PC-3 (cell line): ENCODE measurements at regions not wholly inside any gene's neighbourhood (a gene's known extent, or its start where the extent isn't known, plus 50 kb on each side); places are given as distances from the start of the nearest gene placed in this dataset.

Source experiments
- ATAC-seq: fragments of 200-7000 bp; cut with Tn5 transposase; 2 replicates; pipeline ENCODE4 v1.9.1; 2020; ENCODE audit warnings: mild to moderate bottlenecking, moderate library complexity
- BruUV-seq: library from RNA; stranded (reverse); fragments of 400-500 nt; replicated peaks from 2 replicates; lab custom pipeline; 2021; lab: Mats Ljungman, UMichigan
- CTCF ChIA-PET: fragments of 300-600 bp; sonication (Branson Sonifier 250); formaldehyde crosslinking; loops from one replicate; lab custom pipeline; 2022; ENCODE audit warnings: antibody characterized with exemption; lab: Charles Lee
- POLR2A ChIA-PET: fragments of 300-600 bp; sonication (Branson Sonifier 250); formaldehyde crosslinking; loops from one replicate; lab custom pipeline; 2022; ENCODE audit warnings: antibody characterized with exemption; ENCODE audit not compliant: unreplicated experiment; lab: Charles Lee
- DNase-seq: peaks from one replicate; pipeline ENCODE4 v3.0.0-alpha.2; 2015
- H2AFZ ChIP-seq: fragments of 300-600 bp; sonication (generic); 2 replicates; pipeline ENCODE4 v1.6.0; 2016; ENCODE audit warnings: antibody characterized with exemption, low read length
- H3F3A ChIP-seq: fragments of 300-600 bp; sonication (generic); one replicate; pipeline ENCODE4 v1.6.0; 2017; ENCODE audit warnings: antibody characterized with exemption, low read length, control low read depth, mild to moderate bottlenecking; ENCODE audit not compliant: unreplicated experiment
- H3K27ac ChIP-seq: fragments of 300-600 bp; sonication (generic); 2 replicates; pipeline ENCODE4 v1.5.1; 2016; ENCODE audit warnings: mild to moderate bottlenecking, low read length
- H3K27me3 ChIP-seq: fragments of 300-600 bp; sonication (generic); 2 replicates; pipeline ENCODE4 v1.6.1; 2016; ENCODE audit warnings: low read length, mixed read lengths
- H3K36me3 ChIP-seq: fragments of 300-600 bp; sonication (generic); 2 replicates; pipeline ENCODE4 v1.6.1; 2016; ENCODE audit warnings: low read depth, mixed run types, low read length, mixed read lengths
- H3K4me1 ChIP-seq: fragments of 300-600 bp; sonication (generic); 2 replicates; pipeline ENCODE4 v1.5.1; 2016; ENCODE audit warnings: low read length; ENCODE audit not compliant: insufficient read depth
- H3K4me2 ChIP-seq: fragments of 300-600 bp; sonication (generic); 2 replicates; pipeline ENCODE4 v1.6.0; 2016; ENCODE audit warnings: low read length
- H3K4me3 ChIP-seq: fragments of 300-600 bp; sonication (generic); 2 replicates; pipeline ENCODE4 v1.5.1; 2016; ENCODE audit warnings: mild to moderate bottlenecking, low read length, mixed read lengths
- H3K79me2 ChIP-seq: fragments of 300-600 bp; sonication (generic); 2 replicates; pipeline ENCODE4 v1.6.1; 2017; ENCODE audit warnings: low read length, mixed read lengths
- H3K9ac ChIP-seq: fragments of 300-600 bp; sonication (generic); 2 replicates; pipeline ENCODE4 v1.6.0; 2016; ENCODE audit warnings: mild to moderate bottlenecking, low read length
- H3K9me2 ChIP-seq: fragments of 300-600 bp; sonication (generic); replicated peaks from 2 replicates; pipeline ENCODE4 v1.6.1; 2016; ENCODE audit warnings: mixed run types, low read length, mixed read lengths
- H3K9me3 ChIP-seq: fragments of 300-600 bp; sonication (generic); 2 replicates; pipeline ENCODE4 v1.6.1; 2016; ENCODE audit warnings: low read length, mixed read lengths
- H4K20me1 ChIP-seq: fragments of 300-600 bp; sonication (generic); 2 replicates; pipeline ENCODE4 v1.6.1; 2016; ENCODE audit warnings: low read length, mixed read lengths
- CTCF ChIP-seq: fragments of 300-600 bp; sonication (generic); conservative IDR thresholded peaks from 2 replicates; pipeline ENCODE4 v1.5.1; 2017; ENCODE audit warnings: antibody characterized with exemption, low read depth, mild to moderate bottlenecking, low read length
- EZH2 ChIP-seq: fragments of 300-600 bp; sonication (generic); IDR thresholded peaks from one replicate; pipeline ENCODE4 v1.6.1; 2017; ENCODE audit warnings: antibody characterized with exemption, mild to moderate bottlenecking, low read length; ENCODE audit not compliant: unreplicated experiment
- EZH2phosphoT487 ChIP-seq: fragments of 300-600 bp; sonication (generic); IDR thresholded peaks from 2 replicates; pipeline ENCODE4 v1.6.1; 2018; ENCODE audit warnings: mild to moderate bottlenecking, antibody characterized with exemption, low read length, borderline replicate concordance
- intact Hi-C: fragments of 100-400 bp; cut with micrococcal nuclease; formaldehyde crosslinking; loops from 2 replicates; pipeline ENCODE4 v1.9.0; 2023

GRCh38 chr3:140752499-140752898, 74.6 kb downstream of the TRIM42 start:
- no peaks in the 10 kb centered on the region for H3K9me2 ChIP-seq
- DNase-seq, result no peak
- TF ChIP-seq CTCF (no peak), EZH2 (no peak), EZH2phosphoT487 (no peak)
- H3K4me3 ChIP-seq, result no peak overlapping the region
- no peaks in the 10 kb centered on the region for H4K20me1 ChIP-seq
- no peaks in the 10 kb centered on the region for H3K27me3 ChIP-seq
- H3K4me2 ChIP-seq, result no peak overlapping the region
- no peak overlapping the region for H3K9ac ChIP-seq
- no peaks in the 10 kb centered on the region for H3F3A ChIP-seq
- no peak for ATAC-seq
- H3K4me1 ChIP-seq, result no peaks in the 10 kb centered on the region
- intact Hi-C loops, result no loop called here
- no peaks in the 10 kb centered on the region for H3K36me3 ChIP-seq
- no peak overlapping the region for H3K27ac ChIP-seq
- ChIA-PET POLR2A (no interaction called here), CTCF (no interaction called here)
- H2AFZ ChIP-seq, result no peak overlapping the region
- H3K79me2 ChIP-seq, result no peaks in the 10 kb centered on the region
- no peaks in the 10 kb centered on the region for H3K9me3 ChIP-seq
- BruUV-seq, result no TSS peak

GRCh38 chr3:140753865-140754754, 76.2 kb downstream of the TRIM42 start:
- Histone ChIP-seq H4K20me1 (no peaks in the 10 kb centered on the region), H3K9me2 (no peaks in the 10 kb centered on the region), H3K79me2 (no peaks in the 10 kb centered on the region), H3K36me3 (no peaks in the 10 kb centered on the region), H3K4me3 (no peak overlapping the region), H3K4me2 (no peak overlapping the region), H3K9me3 (no peaks in the 10 kb centered on the region), H3K27ac (no peak overlapping the region), H2AFZ (no peak overlapping the region), H3K4me1 (no peaks in the 10 kb centered on the region), H3K9ac (no peak overlapping the region), H3K27me3 (no peaks in the 10 kb centered on the region), H3F3A (no peaks in the 10 kb centered on the region)
- DNase-seq (peak; percentile 39), ATAC-seq (no peak)
- BruUV-seq, result no TSS peak
- ChIA-PET CTCF (no interaction called here), POLR2A (no interaction called here)
- intact Hi-C loops, result no loop called here
- no peak for TF ChIP-seq EZH2
- no peak for TF ChIP-seq EZH2phosphoT487
- peak; percentile 13; the same call in 1 of the 2 replicates for TF ChIP-seq CTCF

- H3K27me3 ChIP-seq, result no peaks in the 10 kb centered on the region
- no peak overlapping the region for H3K4me3 ChIP-seq
- BruUV-seq, result no TSS peak
- H3K4me1 ChIP-seq, result no peaks in the 10 kb centered on the region
- H3K9ac ChIP-seq, result no peak overlapping the region
- no peak overlapping the region for H3K4me2 ChIP-seq
- CTCF ChIA-PET, result no interaction called here
- no peak overlapping the region for H2AFZ ChIP-seq
- no peak for ATAC-seq
- H4K20me1 ChIP-seq, result no peaks in the 10 kb centered on the region
- H3K27ac ChIP-seq, result no peak overlapping the region
- POLR2A ChIA-PET, result no interaction called here
- intact Hi-C loops, result no loop called here
- no peak for TF ChIP-seq EZH2
- TF ChIP-seq EZH2phosphoT487, result no peak
- TF ChIP-seq CTCF, result no peak
- H3K79me2 ChIP-seq, result no peaks in the 10 kb centered on the region
- H3K9me2 ChIP-seq, result no peaks in the 10 kb centered on the region
- no peaks in the 10 kb centered on the region for H3K9me3 ChIP-seq
- no peaks in the 10 kb centered on the region for H3F3A ChIP-seq
- DNase-seq, result no peak
- H3K36me3 ChIP-seq, result no peaks in the 10 kb centered on the region
These were observed 77.1 kb downstream of the TRIM42 start for GRCh38 chr3:140754936-140755335.
